NCI-H146 treated with DMSO at 0.1 percent for 48 hours (cell line): ENCODE measurements at regions not wholly inside any gene's neighbourhood (a gene's known extent, or its start where the extent isn't known, plus 50 kb on each side); places are given as distances from the start of the nearest gene placed in this dataset.
A peak's percentile ranks its signal among the peaks of the same experiment; 100 is the strongest.

Source experiments
- DNase-seq: peaks from one replicate; lab custom pipeline; 2025; ENCODE audit not compliant: unreplicated experiment; lab: John Stamatoyannopoulos, UW

- DNase-seq, result no peak
These were observed 99.1 kb upstream of the RGS4 start for GRCh38 chr1:162970021-162970420.

- no peak for DNase-seq
These were observed 102.5 kb upstream of the RGS4 start for GRCh38 chr1:162966613-162967012.

DNA sequence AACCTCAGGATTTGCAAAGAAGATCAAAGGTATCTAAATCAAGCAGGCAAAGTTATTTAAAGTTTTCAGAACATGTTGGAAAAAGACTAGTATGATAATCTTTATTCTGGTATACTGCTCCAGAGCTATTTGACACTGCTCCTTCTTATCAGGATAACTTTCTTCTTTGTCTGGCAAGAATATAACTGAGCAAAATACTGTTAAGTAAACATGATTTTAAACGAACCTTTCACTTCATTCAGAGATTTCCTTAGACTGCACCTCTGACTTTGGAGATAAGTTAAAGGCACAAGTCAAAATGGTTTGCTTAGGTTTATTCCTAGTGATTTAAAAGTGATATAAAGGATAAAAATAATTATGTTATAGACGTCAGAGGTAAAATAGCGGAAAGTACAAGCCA, 103.9 kb upstream of the CCDC190 start:
- DNase-seq, result no peak

- DNase-seq, result no peak
These were observed 95.9 kb upstream of the CCDC190 start for GRCh38 chr1:162956922-162957321.

DNA sequence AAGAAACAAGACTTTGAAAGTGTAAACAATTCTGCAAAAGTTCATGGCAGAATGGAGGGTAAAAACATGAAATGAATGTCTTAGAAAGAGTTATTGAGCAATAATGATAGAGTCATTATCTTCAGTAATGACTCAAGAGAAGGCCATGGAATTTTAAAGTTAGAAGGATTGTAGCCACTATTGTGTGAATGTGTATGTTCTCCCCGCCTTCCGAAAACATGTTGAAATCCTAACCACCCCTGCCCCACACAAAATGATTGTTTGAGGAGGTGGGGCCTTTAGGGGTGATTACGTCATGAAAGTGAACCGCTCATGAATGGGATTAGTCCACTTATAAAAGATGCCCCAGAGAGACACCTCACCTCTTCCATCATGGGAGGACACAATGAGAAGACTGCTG, 93.8 kb upstream of the CCDC190 start:
- no peak for DNase-seq

DNA sequence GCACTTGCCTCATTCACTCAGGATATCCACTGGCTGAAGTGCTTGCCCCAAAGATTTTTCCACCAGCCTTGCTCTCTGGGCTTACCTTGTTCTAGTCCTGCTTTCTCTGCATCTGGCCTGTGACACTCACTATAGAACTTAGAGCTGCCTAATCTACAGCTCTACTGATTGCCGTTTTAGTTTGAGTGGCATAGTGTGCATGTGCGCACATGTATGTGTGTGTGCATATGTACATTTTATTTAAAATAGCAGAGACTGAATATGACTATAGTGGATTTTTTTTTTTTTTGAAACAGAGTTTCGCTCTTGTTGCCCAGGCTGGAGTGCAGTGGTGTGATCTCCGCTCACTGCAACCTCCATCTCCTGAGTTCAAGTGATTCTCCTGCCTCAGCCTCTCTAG, 92.0 kb upstream of the CCDC190 start:
- no peak for DNase-seq

- DNase-seq, result peak; percentile 80
These were observed 90.8 kb upstream of the CCDC190 start for GRCh38 chr1:162951553-162952315.

DNA sequence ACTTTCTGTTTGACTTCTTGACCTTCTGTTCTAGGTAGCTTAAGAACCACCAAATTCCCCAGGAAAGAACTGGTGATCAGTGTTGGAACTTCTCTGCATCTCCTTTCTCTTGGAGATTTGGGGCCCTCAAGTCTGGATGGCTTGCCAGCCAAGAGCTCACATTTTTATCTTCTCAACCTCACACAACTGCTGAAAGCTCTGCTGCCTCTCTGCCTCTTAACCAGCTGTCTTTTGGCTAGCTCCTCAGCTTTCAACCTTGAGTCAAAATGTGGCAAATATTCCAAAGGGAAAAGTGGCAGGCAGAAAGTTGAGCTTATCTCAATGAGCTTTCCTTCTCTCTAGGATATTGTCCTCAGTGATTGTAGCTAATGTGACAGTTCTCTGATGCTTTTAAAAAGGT, 89.2 kb upstream of the CCDC190 start:
- no peak for DNase-seq

DNA sequence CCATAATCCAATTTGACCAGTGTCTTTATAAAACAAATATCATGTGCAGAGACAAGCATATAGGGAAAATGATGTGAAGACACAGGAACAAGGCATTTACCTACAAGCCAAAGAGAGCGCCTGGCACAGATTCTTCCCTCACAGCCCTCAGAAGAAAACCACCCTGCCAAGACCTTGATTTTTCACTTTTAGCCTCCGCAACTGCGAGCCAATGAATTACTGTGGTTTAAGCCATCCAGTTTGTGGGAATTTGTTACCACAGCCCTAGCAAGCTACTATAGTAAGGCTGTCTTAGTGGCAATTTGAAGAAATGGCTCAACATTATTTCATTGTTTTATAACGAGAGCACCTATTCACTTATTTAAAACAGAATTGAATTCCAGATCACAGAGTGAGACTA, 85.7 kb upstream of the CCDC190 start:
- DNase-seq, result no peak

DNA sequence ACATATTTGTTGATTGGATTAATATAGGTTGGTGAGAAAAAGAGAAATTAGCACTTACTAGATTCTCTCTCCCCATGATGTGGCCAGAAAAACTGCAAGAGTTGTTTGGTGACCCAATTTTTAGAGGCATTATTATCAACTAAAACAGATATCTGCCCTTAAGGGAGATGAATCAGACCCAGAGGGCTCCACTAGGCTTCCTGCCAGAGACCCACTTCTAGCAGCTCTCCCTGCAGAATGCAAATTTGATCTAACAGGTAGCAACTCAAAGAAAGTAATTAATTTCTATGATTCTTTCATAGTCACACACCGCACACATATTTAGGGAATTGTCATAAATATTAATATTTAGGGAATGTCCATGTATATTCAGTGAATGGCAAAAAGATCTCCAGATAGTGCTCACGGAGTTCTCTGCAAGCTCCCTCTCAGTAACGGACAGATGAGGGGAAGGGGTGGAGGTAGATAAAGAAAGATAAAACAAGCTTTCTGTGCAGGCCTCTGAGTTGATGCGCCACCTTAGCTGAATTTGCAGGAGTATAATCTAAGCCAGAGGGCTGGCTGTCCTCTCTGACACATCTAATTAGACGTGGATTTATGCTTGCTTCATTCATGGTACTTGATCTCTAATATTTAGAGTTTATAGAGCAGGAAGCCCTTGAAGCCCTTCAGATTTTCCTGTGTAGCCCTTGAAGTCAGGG, 84.1 kb upstream of the CCDC190 start:
- DNase-seq, result no peak

- DNase-seq, result no peak
These were observed 82.6 kb upstream of the CCDC190 start for GRCh38 chr1:162943622-162944021.

- DNase-seq, result no peak
These were observed 82.1 kb upstream of the CCDC190 start for GRCh38 chr1:162942916-162943559.

DNA sequence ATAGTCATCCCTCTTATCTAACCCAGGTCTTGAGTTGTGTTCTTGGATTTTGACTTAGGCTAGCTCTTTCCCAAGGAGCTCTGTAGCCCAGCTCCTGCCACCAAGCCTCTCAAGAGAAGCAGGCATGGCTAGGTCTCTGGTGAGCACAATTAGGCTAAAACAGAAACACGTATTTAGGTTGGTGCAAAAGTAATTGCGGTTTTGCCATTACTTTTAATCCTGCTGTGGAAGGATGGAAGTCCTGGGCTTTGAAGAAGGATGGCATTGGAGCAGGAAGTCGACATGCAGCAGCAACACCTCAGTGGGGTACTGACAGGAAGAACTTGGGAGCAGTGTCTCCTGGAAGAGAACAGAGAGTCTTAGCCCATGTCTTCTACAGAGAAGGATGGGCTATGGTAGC, 80.0 kb upstream of the CCDC190 start:
- DNase-seq, result no peak

DNA sequence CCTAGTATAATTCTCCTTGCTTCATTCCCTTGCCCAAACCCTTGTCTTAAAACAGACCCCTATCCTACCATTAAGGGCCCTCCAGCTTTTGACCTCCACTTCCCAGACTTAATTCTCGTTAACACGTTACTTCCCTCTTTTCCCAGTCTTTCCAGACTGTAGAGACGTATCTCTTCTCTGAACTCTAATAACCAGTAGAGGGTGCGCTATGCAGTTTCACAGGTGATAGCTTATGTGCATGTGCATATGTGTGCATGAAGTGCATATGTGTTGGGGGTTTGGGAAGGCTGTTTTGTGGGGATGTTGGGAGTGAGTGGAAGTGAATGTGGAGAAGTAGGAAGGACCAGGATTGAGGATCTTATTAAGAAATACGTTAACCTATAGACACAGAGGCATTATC, 78.1 kb upstream of the CCDC190 start:
- no peak for DNase-seq

DNA sequence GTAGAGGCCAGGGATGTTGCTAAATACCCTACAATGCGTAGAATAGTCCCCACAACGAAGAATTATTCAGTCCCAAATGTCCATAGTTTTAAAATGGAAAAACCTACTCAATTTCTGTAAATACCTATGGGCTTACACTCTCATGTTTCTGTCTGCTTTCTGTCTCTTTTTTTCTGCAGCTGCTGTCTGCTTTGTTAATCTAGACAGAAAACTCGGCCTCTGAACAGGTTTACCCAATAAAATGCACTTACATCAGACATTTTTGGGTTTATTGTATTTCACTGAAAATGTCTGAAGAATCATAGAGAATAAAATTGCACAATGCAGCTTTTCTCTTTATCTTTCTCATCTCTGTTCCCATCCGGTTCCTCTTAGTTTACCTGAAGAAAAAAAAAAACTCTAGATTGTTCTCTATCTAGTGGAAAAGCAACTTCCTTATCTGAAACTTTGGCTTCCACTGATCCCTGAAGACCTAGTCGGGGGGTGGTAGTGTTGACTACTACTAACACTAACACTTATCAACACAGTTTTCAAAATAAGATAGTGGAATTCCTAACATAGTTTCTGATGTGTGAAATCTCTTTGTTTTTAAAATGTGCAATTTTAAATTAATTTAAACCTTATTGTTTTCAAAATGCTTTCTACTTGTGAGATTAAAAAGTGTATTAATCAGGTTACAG, 76.9 kb upstream of the CCDC190 start:
- no peak for DNase-seq

GRCh38 chr1:162930976-162931560, 70.1 kb upstream of the CCDC190 start:
- peak; percentile 54 for DNase-seq

- DNase-seq, result peak; percentile 54
These were observed 69.6 kb upstream of the CCDC190 start for GRCh38 chr1:162930532-162930931.

GRCh38 chr1:162929177-162929576, 68.2 kb upstream of the CCDC190 start:
- no peak for DNase-seq

DNA sequence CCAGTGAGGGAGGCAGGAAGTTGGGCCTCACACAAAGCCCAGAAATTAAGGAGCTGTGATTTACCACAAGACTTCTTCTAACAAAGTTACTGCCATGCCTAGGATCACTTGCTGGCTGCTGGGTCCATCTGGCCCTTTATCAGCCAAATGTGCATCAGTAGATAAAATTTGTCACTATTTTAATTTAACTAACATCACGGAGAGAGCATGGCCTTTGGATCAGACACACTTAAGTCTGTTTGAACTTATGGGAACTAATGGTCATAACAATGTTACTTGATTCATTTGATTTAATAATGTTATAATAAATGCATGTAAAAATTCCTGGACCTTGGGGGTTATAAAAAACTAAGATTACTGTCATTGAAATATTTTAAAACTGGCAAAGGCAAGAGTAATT, 67.2 kb upstream of the CCDC190 start:
- DNase-seq, result no peak

- peak; percentile 90 for DNase-seq
These were observed 66.4 kb upstream of the CCDC190 start for GRCh38 chr1:162927421-162927820.

- DNase-seq, result no peak
These were observed 65.9 kb upstream of the CCDC190 start for GRCh38 chr1:162926906-162927305.
